ENCODE measurements at regions not wholly inside any gene's neighbourhood (a gene's known extent, or its start where the extent isn't known, plus 50 kb on each side); places are given as distances from the start of the nearest gene placed in this dataset.

- in situ Hi-C loops (cut with MboI) (no loop called here), intact Hi-C loops (cut with micrococcal nuclease) (no loop called here)
- H4K20me1 ChIP-seq (replicated peaks; ENCODE audit: control insufficient read depth, insufficient read depth, low read length) = no peaks in the 10 kb centered on the region; the same call in 1 of the 2 replicates
- peaks cover 4% of the 10 kb centered on the region for H3K9me1 ChIP-seq (ENCODE audit: control insufficient read depth, insufficient read depth, low read length)
- H3K4me2 ChIP-seq (ENCODE audit: insufficient read depth, low read length) = no peak overlapping the region
- no peak overlapping the region for H3K9ac ChIP-seq (ENCODE audit: insufficient read depth in 1 of 2, low read depth in 2 of 2, low read length in 2 of 2)
- no peak for FAIRE-seq
- no peaks in the 10 kb centered on the region for H3K36me3 ChIP-seq (ENCODE audit: control insufficient read depth, insufficient read depth, low read length)
- no peak for ATAC-seq
- no peak for DNase-seq (ENCODE audit: extremely low read depth in 1 of 4, low spot score in 3 of 4)
- CTCF ChIA-PET (ENCODE audit: low intra/inter-chr PET ratio) = no interaction called here
- POLR2A ChIA-PET = no interaction called here
- H2AFZ ChIP-seq (ENCODE audit: low read depth, low read length) = no peak overlapping the region
- TF ChIP-seq KLF13 (tag; IDR thresholded peaks at IDR 0.05; ENCODE audit: borderline replicate concordance, low read depth) (no peak), FOXA1 (IDR thresholded peaks at IDR 0.05; ENCODE audit: borderline replicate concordance) (no peak)
- TF ChIP-seq, protein P1, sequence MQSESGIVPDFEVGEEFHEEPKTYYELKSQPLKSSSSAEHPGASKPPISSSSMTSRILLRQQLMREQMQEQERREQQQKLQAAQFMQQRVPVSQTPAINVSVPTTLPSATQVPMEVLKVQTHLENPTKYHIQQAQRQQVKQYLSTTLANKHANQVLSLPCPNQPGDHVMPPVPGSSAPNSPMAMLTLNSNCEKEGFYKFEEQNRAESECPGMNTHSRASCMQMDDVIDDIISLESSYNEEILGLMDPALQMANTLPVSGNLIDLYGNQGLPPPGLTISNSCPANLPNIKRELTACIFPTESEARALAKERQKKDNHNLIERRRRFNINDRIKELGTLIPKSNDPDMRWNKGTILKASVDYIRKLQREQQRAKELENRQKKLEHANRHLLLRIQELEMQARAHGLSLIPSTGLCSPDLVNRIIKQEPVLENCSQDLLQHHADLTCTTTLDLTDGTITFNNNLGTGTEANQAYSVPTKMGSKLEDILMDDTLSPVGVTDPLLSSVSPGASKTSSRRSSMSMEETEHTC (IDR thresholded peaks at IDR 0.05) = no peak
- TF ChIP-seq, protein P2, sequence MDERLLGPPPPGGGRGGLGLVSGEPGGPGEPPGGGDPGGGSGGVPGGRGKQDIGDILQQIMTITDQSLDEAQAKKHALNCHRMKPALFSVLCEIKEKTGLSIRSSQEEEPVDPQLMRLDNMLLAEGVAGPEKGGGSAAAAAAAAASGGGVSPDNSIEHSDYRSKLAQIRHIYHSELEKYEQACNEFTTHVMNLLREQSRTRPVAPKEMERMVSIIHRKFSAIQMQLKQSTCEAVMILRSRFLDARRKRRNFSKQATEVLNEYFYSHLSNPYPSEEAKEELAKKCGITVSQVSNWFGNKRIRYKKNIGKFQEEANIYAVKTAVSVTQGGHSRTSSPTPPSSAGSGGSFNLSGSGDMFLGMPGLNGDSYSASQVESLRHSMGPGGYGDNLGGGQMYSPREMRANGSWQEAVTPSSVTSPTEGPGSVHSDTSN (CRISPR knock-in tag; IDR thresholded peaks at IDR 0.05; ENCODE audit: low read depth) = no peak
- TF ChIP-seq, protein P2 (tag; conservative IDR thresholded peaks at IDR 0.05; ENCODE audit: low read depth) = no peak
- no TSS peak for BruUV-seq (replicated peaks)
- H3K9me3 ChIP-seq (replicated peaks; ENCODE audit: control insufficient read depth, insufficient read depth, low read depth, low read length) = no peaks in the 10 kb centered on the region
- H3K4me3 ChIP-seq = no peak overlapping the region
- no peaks in the 10 kb centered on the region for H3K4me1 ChIP-seq (replicated peaks in 1 of 2; ENCODE audit: control insufficient read depth in 2 of 2, insufficient read depth in 2 of 2, low read length in 2 of 2)
- WGBS (ENCODE audit: insufficient coverage, low coverage, missing lambda C conversion rate) = 0% methylated on average over 11 of the region's 13 CpGs
- H3K79me2 ChIP-seq (ENCODE audit: control insufficient read depth, insufficient read depth, low read length) = no peaks in the 10 kb centered on the region
- peaks cover 0 to 10% of the 10 kb centered on the region in 2 experiments; a peak in 1 of 5 replicates for H3K27me3 ChIP-seq (ENCODE audit: control insufficient read depth in 2 of 2, insufficient read depth in 2 of 2, low read length in 2 of 2)
- no peak overlapping the region for H3K27ac ChIP-seq (ENCODE audit: extremely low read depth, low read depth, low read length)
Measured at GRCh38 chr1:232372431-232372830, 257.5 kb downstream of the SIPA1L2 start.

Measured in K562 (cell line).